Nephron (organoid): ENCODE measurements at regions not wholly inside any gene's neighbourhood (a gene's known extent, or its start where the extent isn't known, plus 50 kb on each side); places are given as distances from the start of the nearest gene placed in this dataset.

Experiments used
- H3K27ac Mint-ChIP-seq, 3 experiments: 2 replicates each; pipeline ENCODE4 v1.8.0; 2020; ENCODE audit warnings: mixed read lengths in 3 of 3, mild to moderate bottlenecking in 2 of 3, moderate library complexity in 1 of 3
- H3K27me3 Mint-ChIP-seq: 2 replicates; pipeline ENCODE4 v1.8.0; 2021; ENCODE audit warnings: low read depth, mild to moderate bottlenecking, moderate library complexity, mixed read lengths
- H3K36me3 Mint-ChIP-seq: 2 replicates; pipeline ENCODE4 v1.8.0; 2020; ENCODE audit warnings: low read depth, mixed read lengths
- H3K4me1 Mint-ChIP-seq: 2 replicates; pipeline ENCODE4 v1.8.0; 2020; ENCODE audit warnings: mixed read lengths
- H3K4me3 Mint-ChIP-seq, 3 experiments: 2 replicates each; pipeline ENCODE4 v1.8.0; 2020; ENCODE audit warnings: mild to moderate bottlenecking in 3 of 3, mixed read lengths in 3 of 3, moderate library complexity in 2 of 3
- H3K9me3 Mint-ChIP-seq: 2 replicates; pipeline ENCODE4 v1.8.0; 2020; ENCODE audit warnings: mixed read lengths
- TF ChIP-seq, protein P1 (sequence below), 3 experiments: fragments of 200-600 bp; sonication (generic); IDR thresholded peaks; one replicate each; pipeline ENCODE4 v1.5.0; 2021; ENCODE audit warnings: antibody characterized with exemption in 3 of 3; ENCODE audit not compliant: unreplicated experiment in 3 of 3

DNA sequence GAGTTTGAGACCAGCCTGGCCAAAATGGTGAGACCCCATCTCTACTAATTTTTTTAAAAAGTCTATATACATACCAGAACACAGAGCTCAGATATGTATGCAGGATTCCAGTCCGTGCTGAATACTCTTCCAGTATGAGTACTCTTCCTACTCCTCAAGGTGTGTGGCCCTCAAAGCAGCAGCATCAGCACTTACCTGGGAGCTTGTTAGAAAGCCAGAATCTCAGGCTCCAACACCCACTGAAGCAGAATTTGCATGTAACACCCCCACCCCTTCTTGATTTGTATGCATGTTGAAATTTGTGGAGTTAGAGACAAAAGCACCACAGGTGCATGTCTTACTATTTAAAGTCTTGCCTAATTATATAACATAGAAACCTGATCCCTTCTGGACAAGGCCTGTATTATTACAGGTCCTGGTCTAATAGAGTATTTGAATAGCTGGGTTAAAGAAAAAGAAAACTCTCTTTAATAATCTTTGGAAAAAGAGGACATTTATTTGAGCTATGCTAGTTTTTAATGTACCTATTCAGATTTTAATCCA lies 50.3 kb upstream of the NFE2L2 start:
- H3K4me1 Mint-ChIP-seq, result peaks cover 11% of the 10 kb centered on the region
- H3K27me3 Mint-ChIP-seq, result no peaks in the 10 kb centered on the region
- no peaks in the 10 kb centered on the region for H3K9me3 Mint-ChIP-seq
- H3K4me3 Mint-ChIP-seq, result no peak overlapping the region
- TF ChIP-seq, protein P1, sequence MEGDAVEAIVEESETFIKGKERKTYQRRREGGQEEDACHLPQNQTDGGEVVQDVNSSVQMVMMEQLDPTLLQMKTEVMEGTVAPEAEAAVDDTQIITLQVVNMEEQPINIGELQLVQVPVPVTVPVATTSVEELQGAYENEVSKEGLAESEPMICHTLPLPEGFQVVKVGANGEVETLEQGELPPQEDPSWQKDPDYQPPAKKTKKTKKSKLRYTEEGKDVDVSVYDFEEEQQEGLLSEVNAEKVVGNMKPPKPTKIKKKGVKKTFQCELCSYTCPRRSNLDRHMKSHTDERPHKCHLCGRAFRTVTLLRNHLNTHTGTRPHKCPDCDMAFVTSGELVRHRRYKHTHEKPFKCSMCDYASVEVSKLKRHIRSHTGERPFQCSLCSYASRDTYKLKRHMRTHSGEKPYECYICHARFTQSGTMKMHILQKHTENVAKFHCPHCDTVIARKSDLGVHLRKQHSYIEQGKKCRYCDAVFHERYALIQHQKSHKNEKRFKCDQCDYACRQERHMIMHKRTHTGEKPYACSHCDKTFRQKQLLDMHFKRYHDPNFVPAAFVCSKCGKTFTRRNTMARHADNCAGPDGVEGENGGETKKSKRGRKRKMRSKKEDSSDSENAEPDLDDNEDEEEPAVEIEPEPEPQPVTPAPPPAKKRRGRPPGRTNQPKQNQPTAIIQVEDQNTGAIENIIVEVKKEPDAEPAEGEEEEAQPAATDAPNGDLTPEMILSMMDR (IDR thresholded peaks at IDR 0.05; ENCODE audit: unreplicated experiment in 3 of 3), result no peak
- peak overlapping the region in 2 of 3 experiments; percentile 22 to 45 for H3K27ac Mint-ChIP-seq
- peaks cover 4% of the 10 kb centered on the region for H3K36me3 Mint-ChIP-seq

GRCh38 chr2:177315364-177315763 lies 50.8 kb upstream of the NFE2L2 start:
- Mint-ChIP-seq H3K27me3 (no peaks in the 10 kb centered on the region), H3K4me1 (peaks cover 11% of the 10 kb centered on the region), H3K36me3 (peaks cover 4% of the 10 kb centered on the region), H3K9me3 (no peaks in the 10 kb centered on the region), H3K27ac (peak overlapping the region in 1 of 3 experiments; percentile 22), H3K4me3 (no peak overlapping the region)
- TF ChIP-seq, protein P1 (IDR thresholded peaks at IDR 0.05; ENCODE audit: unreplicated experiment in 3 of 3), result no peak

DNA sequence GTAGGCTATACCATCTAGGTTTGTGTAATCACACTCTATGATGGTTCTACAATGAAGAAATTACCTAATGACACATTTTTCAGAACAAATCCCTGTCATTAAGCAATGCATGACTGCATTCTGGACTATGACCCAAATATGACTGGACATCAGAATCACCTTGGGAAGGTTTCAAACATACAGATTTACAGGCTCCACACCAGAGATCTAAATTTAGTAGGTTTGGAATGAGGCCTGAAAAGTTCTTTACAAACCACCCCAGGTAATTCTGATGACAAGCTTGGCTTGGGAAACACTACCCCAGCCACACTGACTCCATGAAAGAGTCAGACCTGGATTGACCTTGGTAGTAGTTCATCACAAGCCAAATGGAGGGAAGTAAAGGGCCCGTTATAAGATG lies 52.2 kb upstream of the NFE2L2 start:
- H3K27ac Mint-ChIP-seq, result no peak overlapping the region

DNA sequence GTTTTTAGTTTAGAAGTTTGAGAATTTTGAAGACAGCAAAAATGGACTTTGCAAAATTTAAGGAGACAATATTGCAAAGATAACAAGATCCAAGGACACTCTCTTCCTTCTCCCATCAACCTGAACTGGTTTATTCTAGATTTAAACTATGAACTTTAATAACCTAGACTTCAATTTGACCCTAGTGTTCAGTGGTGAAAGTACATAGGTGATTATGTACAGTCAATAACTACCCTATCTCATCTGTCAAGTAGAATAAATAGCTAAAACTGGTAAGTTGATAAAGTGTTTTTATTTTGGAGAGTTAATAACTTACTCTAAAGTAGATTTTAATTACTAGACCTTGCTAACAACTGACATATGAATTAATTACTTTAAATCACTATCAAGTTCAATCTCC lies 52.9 kb upstream of the NFE2L2 start:
- Mint-ChIP-seq H3K27ac (no peak overlapping the region), H3K27me3 (no peaks in the 10 kb centered on the region), H3K36me3 (peaks cover 4% of the 10 kb centered on the region), H3K4me3 (no peak overlapping the region), H3K4me1 (peaks cover 11% of the 10 kb centered on the region), H3K9me3 (no peaks in the 10 kb centered on the region)
- TF ChIP-seq, protein P1 (IDR thresholded peaks at IDR 0.05; ENCODE audit: unreplicated experiment in 3 of 3), result no peak

More for the DNA sequence above, 52.2 kb upstream of the NFE2L2 start:
- TF ChIP-seq, protein P1 (IDR thresholded peaks at IDR 0.05; ENCODE audit: unreplicated experiment in 3 of 3), result no peak
- Mint-ChIP-seq H3K4me3 (no peak overlapping the region), H3K27me3 (no peaks in the 10 kb centered on the region), H3K9me3 (no peaks in the 10 kb centered on the region), H3K4me1 (peaks cover 11% of the 10 kb centered on the region), H3K36me3 (peaks cover 4% of the 10 kb centered on the region)

DNA sequence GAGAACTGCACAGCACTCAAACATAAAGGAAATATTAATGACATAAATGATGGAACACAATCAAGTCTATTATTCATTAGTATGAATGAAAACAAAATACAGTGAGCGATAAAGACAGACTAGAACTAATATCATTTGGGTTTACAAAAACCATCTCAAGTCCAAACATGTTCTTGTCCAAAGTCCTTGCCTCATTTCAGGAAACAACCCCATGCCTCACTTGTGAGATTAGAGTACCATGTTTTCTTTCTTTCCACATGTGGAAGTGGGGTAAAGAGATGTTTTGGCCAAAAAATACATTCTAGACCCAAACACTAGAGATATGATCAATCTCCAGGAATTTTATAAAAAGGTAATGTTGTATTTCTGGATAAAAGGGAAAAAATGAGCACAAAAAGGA lies 53.3 kb upstream of the NFE2L2 start:
- Mint-ChIP-seq H3K4me1 (peaks cover 11% of the 10 kb centered on the region), H3K27ac (no peak overlapping the region)

DNA sequence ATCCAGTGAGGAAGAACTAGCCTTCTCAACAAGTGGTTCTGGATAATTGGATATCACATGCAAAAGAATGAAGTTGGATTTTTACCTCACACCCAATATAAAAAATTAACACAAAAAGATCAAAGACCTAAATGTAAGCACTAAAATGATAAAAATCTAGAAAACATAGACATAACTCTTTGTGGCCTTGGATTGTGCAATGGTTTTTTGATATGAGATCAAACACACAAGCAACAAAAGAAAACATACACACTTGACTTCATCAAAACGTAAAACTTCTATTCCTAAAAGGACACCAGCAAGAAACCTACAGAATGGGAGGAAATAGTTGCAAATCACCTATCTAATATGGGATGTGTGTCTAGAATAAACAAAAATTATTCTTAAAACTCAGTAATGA lies 54.1 kb upstream of the NFE2L2 start:
- Mint-ChIP-seq H3K27me3 (no peaks in the 10 kb centered on the region), H3K9me3 (no peaks in the 10 kb centered on the region), H3K4me1 (peaks cover 11% of the 10 kb centered on the region), H3K27ac (no peak overlapping the region), H3K36me3 (peaks cover 9% of the 10 kb centered on the region), H3K4me3 (no peak overlapping the region)
- TF ChIP-seq, protein P1 (IDR thresholded peaks at IDR 0.05; ENCODE audit: unreplicated experiment in 3 of 3), result no peak

More for the DNA sequence above, 53.3 kb upstream of the NFE2L2 start:
- TF ChIP-seq, protein P1 (IDR thresholded peaks at IDR 0.05; ENCODE audit: unreplicated experiment in 3 of 3), result no peak
- Mint-ChIP-seq H3K4me3 (no peak overlapping the region), H3K27me3 (no peaks in the 10 kb centered on the region), H3K36me3 (peaks cover 4% of the 10 kb centered on the region), H3K9me3 (no peaks in the 10 kb centered on the region)
